ENCODE measurements at regions not wholly inside any gene's neighbourhood (a gene's known extent, or its start where the extent isn't known, plus 50 kb on each side); places are given as distances from the start of the nearest gene placed in this dataset.
A peak's percentile ranks its signal among the peaks of the same experiment; 100 is the strongest.

GRCh38 chr22:27460591-27461347 is 340.8 kb downstream of the MN1 start:
- CTCF ChIA-PET = interaction anchor here (1.5 kb wide), 1 partner anchor 11 kb away, joined by 4 read pairs; no protein-coding TSS in a partner anchor
- H3K27me3 Mint-ChIP-seq (ENCODE audit: insufficient read depth, unreplicated experiment) = no peaks in the 10 kb centered on the region
- no peak for DNase-seq (ENCODE audit: unreplicated experiment)
- BruUV-seq (replicated peaks) = no TSS peak
- intact Hi-C loops (cut with micrococcal nuclease) = no loop called here
- no peak for TF ChIP-seq CTCF (IDR thresholded peaks at IDR 0.05; ENCODE audit: unreplicated experiment)
- POLR2A ChIA-PET = interaction anchor here (0.5 to 3.4 kb wide), 5 partner anchors 12 to 152 kb away, joined by 3 to 15 read pairs (median 3); no protein-coding TSS in a partner anchor
- H3K4me3 Mint-ChIP-seq (ENCODE audit: unreplicated experiment) = no peak overlapping the region
- H3K36me3 Mint-ChIP-seq (ENCODE audit: insufficient read depth, unreplicated experiment) = peaks cover 8% of the 10 kb centered on the region
- H3K27ac Mint-ChIP-seq (ENCODE audit: low read depth, unreplicated experiment) = peak overlapping the region; percentile 54
- peaks cover 43% of the 10 kb centered on the region for H3K4me1 Mint-ChIP-seq (ENCODE audit: insufficient read depth, unreplicated experiment)
- no peaks in the 10 kb centered on the region for H3K9me3 Mint-ChIP-seq (ENCODE audit: unreplicated experiment)

GRCh38 chr22:27461470-27461869 is 340.1 kb downstream of the MN1 start:
- H3K4me1 Mint-ChIP-seq (ENCODE audit: insufficient read depth, unreplicated experiment) = peaks cover 36% of the 10 kb centered on the region
- ChIA-PET POLR2A (interaction anchor here (0.5 to 3.4 kb wide), 4 partner anchors 11 to 152 kb away, joined by 3 to 15 read pairs (median 4); no protein-coding TSS in a partner anchor), CTCF (interaction anchor here (1.5 kb wide), 1 partner anchor 10 kb away, joined by 4 read pairs; no protein-coding TSS in a partner anchor)
- no peaks in the 10 kb centered on the region for H3K9me3 Mint-ChIP-seq (ENCODE audit: unreplicated experiment)
- no peak for TF ChIP-seq CTCF (IDR thresholded peaks at IDR 0.05; ENCODE audit: unreplicated experiment)
- H3K27ac Mint-ChIP-seq (ENCODE audit: low read depth, unreplicated experiment) = peak overlapping the region; percentile 68
- H3K36me3 Mint-ChIP-seq (ENCODE audit: insufficient read depth, unreplicated experiment) = peaks cover 8% of the 10 kb centered on the region
- intact Hi-C loops (cut with micrococcal nuclease) = no loop called here
- no peak overlapping the region for H3K4me3 Mint-ChIP-seq (ENCODE audit: unreplicated experiment)
- BruUV-seq (replicated peaks) = no TSS peak
- peak; percentile 54 for DNase-seq (ENCODE audit: unreplicated experiment)
- H3K27me3 Mint-ChIP-seq (ENCODE audit: insufficient read depth, unreplicated experiment) = no peaks in the 10 kb centered on the region

- H3K4me1 Mint-ChIP-seq (ENCODE audit: insufficient read depth, unreplicated experiment) = peaks cover 29% of the 10 kb centered on the region
- peaks cover 6% of the 10 kb centered on the region for H3K36me3 Mint-ChIP-seq (ENCODE audit: insufficient read depth, unreplicated experiment)
- TF ChIP-seq CTCF (IDR thresholded peaks at IDR 0.05; ENCODE audit: unreplicated experiment) = no peak
- H3K27ac Mint-ChIP-seq (ENCODE audit: low read depth, unreplicated experiment) = peak overlapping the region; percentile 68
- ChIA-PET CTCF (interaction anchor here (0.6 to 0.7 kb wide), 2 partner anchors 378 to 747 kb away, joined by 3 read pairs; no protein-coding TSS in a partner anchor), POLR2A (interaction anchor here (0.6 to 3.4 kb wide), 4 partner anchors 12 to 61 kb away, joined by 3 to 15 read pairs (median 4); no protein-coding TSS in a partner anchor)
- H3K9me3 Mint-ChIP-seq (ENCODE audit: unreplicated experiment) = no peaks in the 10 kb centered on the region
- no TSS peak for BruUV-seq (replicated peaks)
- intact Hi-C loops (cut with micrococcal nuclease) = no loop called here
- H3K4me3 Mint-ChIP-seq (ENCODE audit: unreplicated experiment) = no peak overlapping the region
- no peaks in the 10 kb centered on the region for H3K27me3 Mint-ChIP-seq (ENCODE audit: insufficient read depth, unreplicated experiment)
- DNase-seq (ENCODE audit: unreplicated experiment) = no peak
Observed at GRCh38 chr22:27462190-27462589, 339.4 kb downstream of the MN1 start.

GRCh38 chr22:27463121-27463660 is 338.4 kb downstream of the MN1 start:
- no peaks in the 10 kb centered on the region for H3K36me3 Mint-ChIP-seq (ENCODE audit: insufficient read depth, unreplicated experiment)
- BruUV-seq (replicated peaks) = no TSS peak
- DNase-seq (ENCODE audit: unreplicated experiment) = no peak
- peak overlapping the region; percentile 23 for H3K27ac Mint-ChIP-seq (ENCODE audit: low read depth, unreplicated experiment)
- ChIA-PET POLR2A (interaction anchor here (1.5 to 3.4 kb wide), 2 partner anchors 11 to 12 kb away, joined by 4 to 15 read pairs; no protein-coding TSS in a partner anchor), CTCF (no interaction called here)
- no peaks in the 10 kb centered on the region for H3K9me3 Mint-ChIP-seq (ENCODE audit: unreplicated experiment)
- no peaks in the 10 kb centered on the region for H3K27me3 Mint-ChIP-seq (ENCODE audit: insufficient read depth, unreplicated experiment)
- no peak for TF ChIP-seq CTCF (IDR thresholded peaks at IDR 0.05; ENCODE audit: unreplicated experiment)
- H3K4me3 Mint-ChIP-seq (ENCODE audit: unreplicated experiment) = no peak overlapping the region
- H3K4me1 Mint-ChIP-seq (ENCODE audit: insufficient read depth, unreplicated experiment) = peaks cover 19% of the 10 kb centered on the region
- intact Hi-C loops (cut with micrococcal nuclease) = no loop called here
